SJSA1 (cell line): ENCODE measurements at regions not wholly inside any gene's neighbourhood (a gene's known extent, or its start where the extent isn't known, plus 50 kb on each side); places are given as distances from the start of the nearest gene placed in this dataset.

ENCODE experiments used
- DNase-seq, 2 experiments: peaks; one replicate each; pipeline ENCODE4 v3.0.0-alpha.2; 2015 to 2020; ENCODE audit warnings: low spot score in 2 of 2, low read depth in 1 of 2
- H3K27ac ChIP-seq: fragments of 250-450 bp; sonication (Bioruptor Pico); 2 replicates; pipeline ENCODE4 v1.5.1; 2020; ENCODE audit warnings: mild to moderate bottlenecking, moderate library complexity
- H3K27me3 ChIP-seq: fragments of 250-450 bp; sonication (Bioruptor Pico); replicated peaks from 2 replicates; pipeline ENCODE4 v1.5.1; 2020; ENCODE audit warnings: mild to moderate bottlenecking, moderate library complexity
- H3K36me3 ChIP-seq: fragments of 250-450 bp; sonication (Bioruptor Pico); 2 replicates; pipeline ENCODE4 v1.5.1; 2020; ENCODE audit warnings: mild to moderate bottlenecking
- H3K4me1 ChIP-seq: fragments of 250-450 bp; sonication (Bioruptor Pico); replicated peaks from 2 replicates; pipeline ENCODE4 v1.6.1; 2021; ENCODE audit warnings: mild to moderate bottlenecking
- H3K4me3 ChIP-seq: fragments of 250-450 bp; sonication (Bioruptor Pico); 2 replicates; pipeline ENCODE4 v1.5.1; 2020; ENCODE audit warnings: mild to moderate bottlenecking
- H3K9me3 ChIP-seq: fragments of 250-450 bp; sonication (Bioruptor Pico); replicated peaks from 2 replicates; pipeline ENCODE4 v1.5.1; 2020; ENCODE audit warnings: mild to moderate bottlenecking

DNA sequence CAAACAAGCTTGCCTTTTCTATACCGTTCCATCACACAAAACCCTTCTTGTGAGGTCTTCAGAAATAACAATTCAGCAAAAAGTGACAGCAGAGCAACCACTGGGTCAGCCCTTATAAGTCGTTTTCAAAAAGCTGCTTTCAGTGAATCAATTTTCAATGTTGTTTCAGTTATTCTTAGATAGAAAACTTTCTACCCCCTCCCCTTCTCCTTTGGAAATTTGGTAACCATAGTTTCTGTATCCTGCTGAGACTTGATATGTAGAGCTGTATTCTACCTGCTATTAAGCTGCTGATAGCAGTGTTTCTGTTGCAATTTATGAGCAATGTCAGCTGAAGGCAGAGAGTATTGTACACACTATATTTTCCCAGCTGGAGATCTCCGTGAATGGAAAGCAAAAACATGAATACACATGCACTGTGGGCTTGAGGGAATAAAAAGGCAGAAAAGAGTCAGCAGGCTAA, 75.7 kb downstream of the ZNF608 start:
- Histone ChIP-seq H3K4me3 (no peak overlapping the region), H3K9me3 (no peaks in the 10 kb centered on the region), H3K4me1 (peaks cover 31% of the 10 kb centered on the region), H3K27me3 (no peaks in the 10 kb centered on the region), H3K36me3 (no peaks in the 10 kb centered on the region), H3K27ac (peak overlapping the region; percentile 36)
- DNase-seq = peak in 1 of 2 experiments; percentile 79

DNA sequence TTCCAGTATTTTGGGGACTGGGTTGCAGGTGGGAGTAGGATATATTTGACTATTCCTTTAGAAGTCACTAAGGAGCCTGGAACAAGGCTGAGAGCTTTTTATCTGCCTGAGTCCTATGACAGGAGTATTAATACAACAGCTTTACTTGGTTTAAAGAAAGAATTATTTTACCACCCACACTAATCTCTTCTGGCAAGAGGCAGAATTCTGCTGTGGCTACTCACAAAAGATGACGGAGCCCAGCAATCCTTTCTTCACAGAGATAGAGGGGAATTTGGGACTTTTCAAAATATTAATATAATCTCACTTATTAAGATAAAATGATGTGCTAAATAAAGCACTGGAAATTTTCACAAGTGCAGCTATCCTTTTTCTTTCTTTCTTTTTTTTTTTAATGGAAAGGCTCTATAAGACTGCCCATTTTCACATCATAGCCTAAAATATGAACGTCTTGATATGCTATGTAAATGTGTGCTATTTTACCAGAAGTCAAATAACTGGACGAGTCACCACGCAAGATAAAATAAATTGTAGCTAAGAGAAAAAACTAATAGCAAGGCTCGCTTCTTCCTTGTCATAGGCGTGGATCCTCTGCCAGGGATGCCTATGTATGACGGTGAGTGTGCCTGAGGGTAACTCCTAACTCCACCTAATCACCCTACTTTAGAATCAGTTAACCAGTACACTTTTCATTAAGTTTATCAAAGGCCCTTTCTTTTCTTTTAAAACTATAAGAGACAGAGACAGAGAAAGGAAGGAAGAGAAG, 76.3 kb downstream of the ZNF608 start:
- Histone ChIP-seq H3K4me3 (no peak overlapping the region), H3K27ac (peak overlapping the region; percentile 36), H3K9me3 (no peaks in the 10 kb centered on the region), H3K4me1 (peaks cover 31% of the 10 kb centered on the region), H3K36me3 (no peaks in the 10 kb centered on the region), H3K27me3 (no peaks in the 10 kb centered on the region)
- no peak for DNase-seq

DNA sequence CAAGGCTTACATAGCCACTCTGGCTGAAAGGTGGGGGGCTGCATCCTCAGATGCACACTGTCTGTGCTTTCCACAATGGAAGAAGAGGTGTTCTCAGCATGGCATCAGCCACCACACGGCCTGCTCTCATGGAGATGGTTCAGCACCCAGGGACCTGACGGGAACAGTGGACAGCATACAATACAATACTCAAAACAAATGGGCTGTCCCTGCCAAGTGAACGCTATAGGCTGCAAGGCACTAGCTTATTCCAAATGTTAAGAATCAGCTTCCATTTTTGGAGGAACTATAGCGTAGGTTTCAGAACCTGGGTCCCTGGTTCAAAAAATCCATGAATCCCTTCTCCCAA, 77.2 kb downstream of the ZNF608 start:
- no peaks in the 10 kb centered on the region for H3K9me3 ChIP-seq
- H3K27ac ChIP-seq = no peak overlapping the region
- peaks cover 34% of the 10 kb centered on the region for H3K4me1 ChIP-seq
- H3K36me3 ChIP-seq = no peaks in the 10 kb centered on the region
- DNase-seq = no peak
- no peak overlapping the region for H3K4me3 ChIP-seq
- no peaks in the 10 kb centered on the region for H3K27me3 ChIP-seq

DNA sequence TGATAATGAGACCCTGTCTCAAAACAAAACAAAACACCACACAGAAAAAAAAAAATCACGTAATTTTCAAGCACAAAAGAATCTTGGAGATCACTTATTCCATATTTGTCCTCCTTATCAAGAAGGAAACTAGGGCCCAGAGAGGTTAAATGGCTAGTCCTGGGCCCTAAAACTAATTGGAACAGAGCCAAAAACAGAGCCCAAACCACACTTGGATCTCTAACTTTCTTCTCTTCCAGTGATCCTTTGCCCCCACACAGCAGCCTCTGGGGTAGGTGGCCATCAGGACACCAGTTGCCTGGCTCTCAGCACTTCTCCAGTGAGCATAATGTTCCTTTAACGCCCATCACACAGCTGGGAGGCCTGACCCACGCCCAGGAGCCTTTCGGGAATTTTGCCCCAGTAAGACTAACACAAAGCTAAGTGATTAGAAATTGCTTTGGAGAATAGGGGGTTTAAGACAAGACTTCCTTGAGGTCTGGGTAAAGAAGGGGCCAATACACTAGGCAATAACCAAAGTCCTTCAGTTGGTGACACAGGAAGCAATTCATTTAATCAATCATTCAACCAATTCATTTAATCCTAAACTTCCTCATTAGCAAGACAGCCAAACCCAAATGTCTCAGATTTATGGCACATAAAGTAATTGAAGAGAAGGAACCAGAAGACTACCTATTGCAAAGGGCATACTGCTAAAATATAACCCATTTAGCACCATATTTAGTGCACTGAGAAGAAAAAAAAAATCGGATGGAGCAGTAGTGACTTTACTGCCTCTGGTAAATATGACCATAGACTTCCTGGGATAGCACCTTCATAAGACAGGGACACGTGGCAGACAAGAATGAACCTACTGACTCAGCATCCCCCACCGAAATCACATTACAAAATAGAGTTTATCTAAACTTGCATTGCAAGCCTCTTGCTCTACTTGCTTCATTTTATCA, 77.8 kb downstream of the ZNF608 start:
- Histone ChIP-seq H3K9me3 (no peaks in the 10 kb centered on the region), H3K27me3 (no peaks in the 10 kb centered on the region), H3K27ac (no peak overlapping the region), H3K4me3 (no peak overlapping the region), H3K36me3 (no peaks in the 10 kb centered on the region), H3K4me1 (peaks cover 38% of the 10 kb centered on the region)
- DNase-seq = no peak

DNA sequence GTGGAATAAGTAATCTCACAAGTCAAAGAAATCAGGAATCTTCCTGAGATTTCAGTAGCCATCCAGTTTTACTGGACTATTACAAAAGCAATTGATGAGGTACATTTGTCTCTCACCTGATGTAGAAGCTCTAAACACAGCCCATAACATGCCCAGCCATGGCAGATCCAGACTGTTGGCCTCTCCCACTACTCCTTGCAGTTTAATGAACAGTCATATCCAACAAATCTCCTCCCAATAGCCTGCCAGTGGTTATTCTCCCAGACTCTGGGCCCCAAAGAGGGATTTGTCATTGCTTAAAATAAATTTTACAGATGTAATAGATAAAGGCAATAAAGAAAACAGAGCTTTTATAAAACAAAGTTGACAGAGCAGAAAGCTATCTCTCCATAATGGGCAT, 80.8 kb downstream of the ZNF608 start:
- Histone ChIP-seq H3K4me3 (no peak overlapping the region), H3K4me1 (peaks cover 60% of the 10 kb centered on the region), H3K27ac (no peak overlapping the region), H3K9me3 (no peaks in the 10 kb centered on the region), H3K27me3 (no peaks in the 10 kb centered on the region), H3K36me3 (no peaks in the 10 kb centered on the region)
- DNase-seq = no peak

DNA sequence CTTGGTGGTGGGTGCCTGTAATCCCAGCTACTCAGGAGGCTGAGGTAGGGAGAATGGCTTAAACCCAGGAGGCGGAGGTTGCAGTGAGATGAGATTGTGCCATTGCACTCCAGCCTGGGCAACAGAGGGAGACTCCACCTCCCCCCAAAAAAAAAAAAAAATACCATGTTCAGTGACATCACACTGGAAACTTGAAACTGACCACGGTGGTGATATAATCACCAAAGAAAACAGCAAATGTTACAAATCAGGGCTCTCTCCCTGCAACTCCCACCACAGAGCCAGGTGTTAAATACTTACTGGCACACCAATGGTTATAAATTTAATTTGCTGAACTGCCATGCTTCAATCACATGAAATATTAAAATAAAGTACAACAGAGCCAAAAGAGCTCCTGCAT, 81.4 kb downstream of the ZNF608 start:
- peaks cover 60% of the 10 kb centered on the region for H3K4me1 ChIP-seq
- no peak overlapping the region for H3K27ac ChIP-seq
- no peak for DNase-seq
- H3K4me3 ChIP-seq = no peak overlapping the region
- no peaks in the 10 kb centered on the region for H3K9me3 ChIP-seq
- no peaks in the 10 kb centered on the region for H3K36me3 ChIP-seq
- no peaks in the 10 kb centered on the region for H3K27me3 ChIP-seq

DNA sequence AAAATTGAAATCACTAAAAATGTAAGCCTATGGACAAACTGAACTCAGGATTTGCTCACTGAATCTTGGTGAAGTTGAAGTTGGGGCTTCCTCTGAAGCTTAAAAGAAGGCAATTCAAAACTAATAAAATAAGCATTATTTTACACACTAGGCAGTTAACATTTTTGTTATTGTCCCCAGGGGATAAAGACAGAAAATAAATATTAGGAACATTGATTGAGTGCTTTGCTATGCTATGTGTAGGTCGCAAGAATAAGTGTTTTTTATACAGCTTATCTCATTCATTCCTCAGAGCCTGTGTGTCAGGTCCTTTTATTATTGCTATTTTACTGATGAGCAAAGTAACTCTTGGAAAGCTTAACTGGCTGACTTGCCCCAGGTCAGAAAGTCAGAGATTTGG, 82.2 kb downstream of the ZNF608 start:
- no peak for DNase-seq

DNA sequence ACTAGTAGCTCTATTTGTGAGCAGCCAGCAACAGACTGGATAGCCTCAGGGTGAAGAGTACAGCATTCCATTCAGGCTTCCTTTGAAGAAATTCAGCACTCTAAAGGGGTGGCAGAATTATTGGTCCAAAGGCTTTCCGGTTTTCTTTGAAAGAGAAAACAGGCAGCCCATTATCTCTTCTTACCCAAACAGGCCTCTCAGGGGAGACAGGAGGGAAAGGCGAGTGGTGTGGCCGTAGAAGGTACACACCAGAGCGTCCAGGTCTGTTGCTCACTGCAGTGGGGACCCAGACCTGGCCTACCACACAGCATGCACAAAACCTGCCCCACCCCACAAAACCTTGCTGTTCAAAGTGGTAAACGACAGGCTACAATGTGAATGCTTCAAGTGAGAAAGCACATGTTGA, 83.3 kb downstream of the ZNF608 start:
- Histone ChIP-seq H3K36me3 (no peaks in the 10 kb centered on the region), H3K27ac (peak overlapping the region; percentile 92), H3K27me3 (no peaks in the 10 kb centered on the region), H3K9me3 (no peaks in the 10 kb centered on the region), H3K4me1 (peaks cover 62% of the 10 kb centered on the region), H3K4me3 (no peak overlapping the region)
- DNase-seq = peak in 1 of 2 experiments; percentile 70

More for the DNA sequence above, 82.2 kb downstream of the ZNF608 start:
- Histone ChIP-seq H3K27me3 (no peaks in the 10 kb centered on the region), H3K27ac (no peak overlapping the region), H3K4me1 (peaks cover 60% of the 10 kb centered on the region), H3K9me3 (no peaks in the 10 kb centered on the region), H3K36me3 (no peaks in the 10 kb centered on the region), H3K4me3 (no peak overlapping the region)

DNA sequence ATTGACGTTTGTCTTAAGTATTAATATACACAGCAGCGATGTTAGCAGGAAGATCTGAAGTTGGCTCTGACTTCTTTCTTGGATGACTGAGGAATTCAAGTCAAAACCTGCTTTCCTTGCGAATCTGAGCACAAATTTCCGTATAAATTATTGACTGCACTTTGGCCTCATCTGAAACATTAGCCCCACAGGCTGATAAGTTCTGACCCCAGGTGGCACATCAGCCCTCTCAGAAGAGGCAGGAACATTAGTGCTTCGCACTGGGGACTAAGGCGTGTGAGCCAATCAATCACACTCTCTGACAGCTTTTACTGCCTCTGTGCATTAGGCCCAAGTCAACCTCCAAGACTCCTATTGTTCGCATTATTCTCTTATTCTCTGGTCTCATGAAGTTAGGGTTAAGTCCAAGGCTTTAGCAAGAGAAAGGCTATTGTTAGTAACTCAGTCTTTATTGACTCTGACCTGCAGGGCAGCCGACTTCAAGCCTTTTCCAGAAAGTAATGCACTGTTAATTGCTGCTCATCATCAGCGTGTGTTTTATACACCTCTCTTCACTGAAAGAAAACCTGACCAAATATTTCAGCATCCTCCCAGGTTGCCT, 84.2 kb downstream of the ZNF608 start:
- peak overlapping the region; percentile 92 for H3K27ac ChIP-seq
- H3K4me1 ChIP-seq = peaks cover 62% of the 10 kb centered on the region
- peak in 1 of 2 experiments; percentile 52 for DNase-seq
- H3K4me3 ChIP-seq = no peak overlapping the region
- H3K9me3 ChIP-seq = no peaks in the 10 kb centered on the region
- no peaks in the 10 kb centered on the region for H3K27me3 ChIP-seq
- no peaks in the 10 kb centered on the region for H3K36me3 ChIP-seq

DNA sequence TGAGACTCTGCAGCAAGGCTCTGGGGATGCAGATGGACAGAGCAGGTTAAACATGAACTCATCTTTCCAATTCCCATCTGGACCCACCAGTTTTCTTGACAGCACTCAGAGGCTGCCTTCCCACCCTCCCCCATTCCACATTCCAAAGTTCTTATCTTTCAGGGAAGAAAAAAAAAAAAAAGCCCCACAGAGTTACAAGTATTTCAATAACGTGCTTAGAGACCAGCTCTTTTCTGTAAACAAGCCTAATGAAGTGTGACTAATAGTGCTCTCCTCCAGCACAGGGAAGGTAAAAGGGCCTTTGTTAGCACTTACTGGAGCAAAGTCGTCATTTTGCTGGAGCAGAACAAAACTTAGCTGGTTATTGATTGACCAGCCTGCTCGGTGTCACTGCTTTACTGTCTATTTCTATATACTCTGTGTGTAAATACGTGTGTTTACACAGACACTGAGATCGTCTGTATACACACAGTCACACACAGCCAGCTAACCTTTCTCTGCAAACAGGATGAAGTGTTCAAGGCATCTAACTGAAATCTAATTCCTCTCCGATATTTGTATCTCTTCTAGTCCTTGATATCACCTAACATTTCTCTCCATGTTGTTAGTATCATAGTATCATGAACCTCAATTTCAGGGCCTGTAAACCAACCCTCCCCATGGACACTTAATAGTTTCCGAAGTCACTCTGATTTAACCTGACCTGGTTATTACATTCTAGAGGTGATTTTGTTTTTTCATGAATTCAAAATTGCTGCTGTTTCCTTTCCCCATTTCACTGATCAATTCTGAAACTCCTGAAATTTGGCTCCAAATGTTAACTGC, 84.9 kb downstream of the ZNF608 start:
- Histone ChIP-seq H3K27ac (peak overlapping the region; percentile 92), H3K27me3 (no peaks in the 10 kb centered on the region), H3K9me3 (no peaks in the 10 kb centered on the region), H3K4me1 (peaks cover 67% of the 10 kb centered on the region), H3K4me3 (no peak overlapping the region), H3K36me3 (no peaks in the 10 kb centered on the region)
- DNase-seq = peak; percentile 90 to 99

DNA sequence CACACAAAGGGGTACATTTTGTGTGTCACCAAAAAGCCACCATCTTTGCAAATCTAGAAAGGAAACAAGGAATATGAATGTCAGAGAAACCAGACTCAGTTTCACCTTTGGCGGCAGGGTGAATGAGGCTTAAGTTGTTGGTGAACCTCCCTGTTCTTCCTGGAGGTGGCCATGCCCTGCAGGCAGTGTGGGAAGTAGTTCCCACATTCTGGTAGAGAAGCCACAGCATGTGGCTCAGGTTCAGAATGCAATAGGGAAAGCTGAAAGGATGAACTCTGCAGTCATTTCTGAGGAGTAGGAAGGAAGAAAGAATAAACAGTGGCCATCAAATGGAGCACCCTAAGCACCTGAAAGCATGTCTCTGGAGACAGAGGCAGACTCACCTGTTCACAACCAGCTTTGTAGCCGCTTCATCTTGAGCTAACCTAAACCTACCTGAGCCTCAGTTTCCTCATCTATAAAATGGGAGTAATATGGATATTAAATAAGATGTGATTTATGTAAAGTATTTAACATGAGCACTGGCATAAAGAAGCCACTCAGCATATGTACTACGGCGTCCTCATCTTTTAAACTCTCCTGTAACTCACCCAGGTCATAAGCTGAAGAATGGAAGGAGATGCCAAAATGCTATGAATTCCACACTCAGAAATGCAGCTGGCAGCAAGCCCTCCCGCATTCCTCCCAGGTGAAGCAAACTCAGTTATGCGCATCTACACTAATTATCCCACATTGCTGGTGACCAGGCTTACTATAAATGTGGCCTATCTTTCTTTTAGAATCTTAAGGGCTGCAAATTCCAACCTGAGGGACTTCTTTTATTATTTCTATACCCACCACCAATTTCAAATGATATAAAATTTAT, 86.0 kb downstream of the ZNF608 start:
- H3K4me1 ChIP-seq = peaks cover 78% of the 10 kb centered on the region
- H3K27ac ChIP-seq = peak overlapping the region; percentile 92
- DNase-seq = peak; percentile 88 to 90
- H3K27me3 ChIP-seq = no peaks in the 10 kb centered on the region
- H3K36me3 ChIP-seq = no peaks in the 10 kb centered on the region
- H3K4me3 ChIP-seq = no peak overlapping the region
- no peaks in the 10 kb centered on the region for H3K9me3 ChIP-seq

DNA sequence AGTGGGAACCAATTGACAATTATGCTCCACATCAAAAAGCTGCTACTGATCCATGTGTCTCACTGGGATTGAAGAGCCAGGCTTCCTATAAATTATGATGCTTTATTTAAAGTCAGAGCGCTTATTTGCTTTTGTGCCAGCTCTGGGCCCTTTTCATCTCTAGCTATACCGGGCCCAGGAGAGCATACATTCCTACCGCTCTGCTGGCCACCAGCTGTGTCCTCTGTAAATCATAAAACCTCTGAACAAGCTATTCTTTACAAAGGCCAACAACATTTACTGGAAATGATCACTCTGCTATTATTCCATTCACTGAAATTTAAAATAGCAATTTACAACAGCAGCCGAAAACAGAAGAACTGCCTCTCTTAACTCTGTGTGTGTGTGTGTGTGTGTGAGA, 86.6 kb downstream of the ZNF608 start:
- H3K27ac ChIP-seq = peak overlapping the region; percentile 92
- peaks cover 84% of the 10 kb centered on the region for H3K4me1 ChIP-seq
- peak in 1 of 2 experiments; percentile 60 for DNase-seq
- no peaks in the 10 kb centered on the region for H3K36me3 ChIP-seq
- H3K9me3 ChIP-seq = no peaks in the 10 kb centered on the region
- H3K27me3 ChIP-seq = no peaks in the 10 kb centered on the region
- no peak overlapping the region for H3K4me3 ChIP-seq
